GM12892 (cell line): ENCODE measurements at regions not wholly inside any gene's neighbourhood (a gene's known extent, or its start where the extent isn't known, plus 50 kb on each side); places are given as distances from the start of the nearest gene placed in this dataset.

Experiments
- DNase-seq: peaks from one replicate; pipeline ENCODE4 v3.0.0; 2011; ENCODE audit not compliant: insufficient read length
- FAIRE-seq: peaks from 2 replicates; lab custom pipeline; 2011; peaks lifted over from hg19 to GRCh38; lab: Jason Lieb, UNC
- POLR2A ChIP-seq: IDR thresholded peaks from 2 replicates; pipeline ENCODE4 v1.6.1; 2011; ENCODE audit warnings: low read depth, low read length, control low read depth
- POLR2AphosphoS5 ChIP-seq: IDR thresholded peaks from 2 replicates; pipeline ENCODE4 v1.6.1; 2011; ENCODE audit warnings: low read depth, low read length, control low read depth
- TAF1 ChIP-seq: IDR thresholded peaks from 2 replicates; pipeline ENCODE4 v1.6.1; 2011; ENCODE audit warnings: low read depth, mild to moderate bottlenecking, control low read depth, low read length, borderline replicate concordance

DNA sequence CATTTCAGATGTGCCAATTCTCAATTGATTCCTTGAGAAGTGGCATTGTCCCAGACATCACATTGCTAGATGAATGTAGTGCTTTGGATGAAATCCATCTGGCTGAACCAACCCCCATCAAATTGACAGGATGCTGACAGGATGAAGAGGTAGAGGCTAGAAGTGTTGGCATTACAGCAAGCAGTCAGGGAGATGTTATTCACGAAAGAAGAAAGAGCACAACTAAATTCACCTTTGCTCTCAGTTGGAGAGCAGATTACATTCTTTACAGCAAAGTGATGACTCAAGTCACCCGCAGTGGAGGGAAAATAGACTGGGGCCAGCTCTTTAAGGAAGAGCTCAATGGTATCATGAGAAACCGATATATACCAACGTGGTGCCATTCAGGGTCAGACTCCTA lies 259.6 kb downstream of the C4orf33 start:
- no peak for DNase-seq
- no peak for TF ChIP-seq POLR2AphosphoS5
- no peak for TF ChIP-seq TAF1
- TF ChIP-seq POLR2A, result no peak
- FAIRE-seq, result no peak

DNA sequence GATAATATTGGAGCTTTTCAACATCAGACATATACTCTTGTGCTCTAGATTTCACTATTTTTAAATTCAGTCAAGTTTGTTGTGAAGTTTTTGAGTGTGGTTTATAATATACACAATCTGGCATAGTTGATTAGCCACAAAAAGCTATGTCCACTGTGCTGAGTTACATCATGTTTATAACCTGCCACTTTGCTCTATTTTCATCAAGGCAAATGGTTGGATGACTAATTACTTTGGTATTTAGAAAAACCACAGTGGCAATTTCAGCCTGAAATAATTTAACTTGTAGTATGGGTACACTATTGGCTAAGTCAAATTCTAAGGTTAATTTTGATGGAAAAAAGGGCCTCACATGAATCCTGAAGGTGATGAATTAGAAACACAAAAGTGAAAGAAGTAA lies 262.6 kb downstream of the C4orf33 start:
- DNase-seq (no peak), FAIRE-seq (no peak)
- no peak for TF ChIP-seq POLR2AphosphoS5
- TF ChIP-seq TAF1, result no peak
- TF ChIP-seq POLR2A, result no peak

DNA sequence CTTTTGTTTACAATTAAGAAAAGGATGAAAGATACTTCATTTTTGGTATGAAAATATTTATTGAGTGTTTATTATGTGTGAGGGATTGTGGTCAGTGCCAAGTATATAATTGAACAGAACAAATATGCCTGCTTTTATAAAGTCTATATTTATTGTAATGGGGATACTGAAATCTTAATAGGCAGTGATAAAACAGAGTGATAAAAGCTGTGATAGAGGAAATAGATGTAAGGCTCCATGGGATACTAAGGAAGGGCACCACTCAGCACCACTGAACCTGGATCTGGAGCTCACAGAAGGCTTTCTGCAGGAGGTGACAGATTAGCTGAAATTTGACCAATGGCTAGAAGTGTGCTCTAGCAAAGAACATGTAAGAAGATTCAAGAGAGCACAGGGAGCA lies 263.5 kb downstream of the C4orf33 start:
- DNase-seq, result no peak
- no peak for FAIRE-seq
- TF ChIP-seq POLR2A (no peak), TAF1 (no peak), POLR2AphosphoS5 (no peak)

DNA sequence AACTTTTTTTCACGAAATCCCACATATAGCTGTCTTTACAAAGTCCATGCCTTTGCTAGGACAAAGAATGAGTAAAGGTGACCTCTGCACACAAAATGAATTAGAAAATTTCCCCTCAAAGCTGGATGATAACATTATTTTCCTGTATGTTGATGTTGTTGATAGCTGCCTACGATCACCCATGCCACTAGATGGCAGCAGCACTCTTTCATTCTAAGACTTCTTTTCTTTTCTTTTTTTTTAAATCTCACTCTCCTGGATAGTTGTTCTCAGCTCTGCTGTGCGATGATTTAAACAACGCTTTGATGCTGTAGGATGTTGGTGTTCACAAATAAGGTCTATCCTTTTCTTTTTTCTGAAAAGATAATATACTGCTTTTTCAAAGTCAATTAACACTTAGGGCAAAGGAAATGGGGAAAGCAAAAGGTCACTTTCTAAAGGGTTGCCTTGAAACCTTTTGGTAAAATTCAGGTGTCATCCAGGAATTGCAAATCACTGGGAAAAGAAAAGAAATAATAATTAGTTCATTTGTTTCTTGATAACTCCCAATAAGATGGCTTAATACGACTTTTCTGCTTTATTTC lies 266.8 kb downstream of the C4orf33 start:
- TF ChIP-seq POLR2AphosphoS5 (no peak), TAF1 (no peak), POLR2A (no peak)
- DNase-seq, result peak; percentile 17
- FAIRE-seq, result peak; percentile 87

DNA sequence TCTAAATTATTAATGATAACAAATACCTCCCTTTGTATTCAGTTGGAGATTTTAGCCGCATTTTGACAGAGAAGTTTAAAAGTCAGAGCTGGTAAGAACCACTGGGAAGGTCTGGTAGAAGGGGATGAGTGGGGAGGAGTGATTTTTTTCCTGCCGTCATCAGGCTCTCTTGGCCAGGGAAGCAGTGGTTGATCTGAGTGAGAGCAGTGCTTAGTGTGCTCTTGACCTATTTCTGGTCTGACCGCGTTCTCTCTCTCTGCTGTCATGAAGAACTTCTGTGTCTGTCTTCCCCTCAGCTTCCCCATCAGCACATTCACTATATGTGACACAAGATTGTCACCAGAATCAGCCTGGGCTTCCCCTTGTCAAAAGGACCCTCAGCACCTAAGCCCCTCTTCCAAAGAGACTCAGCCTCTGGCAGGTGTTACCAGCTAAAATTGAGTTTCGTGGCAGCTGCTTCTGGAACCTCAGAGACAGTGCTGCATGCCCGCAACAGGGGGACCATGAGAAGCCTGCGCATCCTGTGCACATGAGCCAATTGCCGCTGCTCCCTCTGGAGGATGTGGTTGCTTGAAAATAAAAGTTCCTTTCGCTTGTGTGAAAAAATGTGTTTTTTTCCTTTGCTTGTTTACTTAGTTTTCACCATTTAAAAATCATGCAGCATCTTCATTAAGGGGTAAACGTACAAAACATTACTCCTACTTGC lies 268.9 kb downstream of the C4orf33 start:
- TF ChIP-seq POLR2AphosphoS5, result no peak
- no peak for TF ChIP-seq POLR2A
- TF ChIP-seq TAF1, result no peak
- FAIRE-seq (no peak), DNase-seq (no peak)

DNA sequence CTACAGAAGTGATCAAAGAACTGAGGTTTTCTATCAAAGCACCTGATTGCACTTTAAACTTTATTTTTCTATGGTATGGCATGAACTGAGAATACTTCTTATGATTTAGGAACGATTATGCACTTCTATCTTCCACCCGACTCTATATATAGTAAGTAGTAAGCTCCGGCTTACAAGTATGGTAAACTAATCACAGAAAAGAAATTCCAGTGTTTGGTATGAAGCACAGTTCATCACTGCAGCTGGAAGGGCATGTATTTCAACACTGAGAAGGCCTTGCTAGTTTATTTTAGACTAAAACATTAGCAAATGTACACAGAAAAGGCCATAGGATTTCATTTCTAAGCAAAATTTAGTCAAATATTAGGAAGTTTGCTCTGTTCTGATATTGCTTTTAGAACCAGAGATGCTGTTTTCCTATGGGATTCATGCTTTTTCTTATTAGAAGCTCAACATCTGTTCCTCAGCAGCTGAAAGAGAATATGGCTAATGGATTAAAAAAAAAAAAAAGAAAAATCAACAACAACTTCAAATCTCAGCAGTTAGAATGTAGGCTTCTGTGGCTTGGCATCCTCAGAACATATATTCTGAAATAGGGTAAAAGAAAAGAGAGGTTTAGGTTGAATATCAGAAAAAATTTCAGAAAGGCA lies 273.5 kb downstream of the C4orf33 start:
- DNase-seq, result no peak
- no peak for FAIRE-seq
- no peak for TF ChIP-seq POLR2AphosphoS5
- TF ChIP-seq TAF1, result no peak
- no peak for TF ChIP-seq POLR2A

DNA sequence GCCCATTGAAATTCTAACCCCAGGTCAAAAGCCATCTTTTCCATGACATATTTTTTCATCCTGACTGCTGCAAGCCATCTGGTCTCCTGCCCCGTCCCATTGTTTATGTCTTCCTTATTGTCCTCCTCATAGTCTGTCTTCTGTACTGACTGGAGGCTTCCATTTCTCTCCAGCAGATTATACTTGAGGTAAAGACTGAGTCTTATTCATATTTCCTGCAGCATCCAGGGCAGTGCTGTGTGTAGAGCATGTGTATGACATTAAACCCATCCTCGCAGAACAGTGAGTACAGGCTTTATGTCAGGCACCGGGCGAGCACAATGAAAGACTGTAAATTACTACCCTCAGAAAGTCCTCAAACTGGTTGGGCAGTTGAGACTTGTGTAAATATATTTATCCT lies 275.1 kb downstream of the C4orf33 start:
- no peak for DNase-seq
- FAIRE-seq, result no peak
- TF ChIP-seq POLR2AphosphoS5, result no peak
- TF ChIP-seq POLR2A, result no peak
- TF ChIP-seq TAF1, result no peak

DNA sequence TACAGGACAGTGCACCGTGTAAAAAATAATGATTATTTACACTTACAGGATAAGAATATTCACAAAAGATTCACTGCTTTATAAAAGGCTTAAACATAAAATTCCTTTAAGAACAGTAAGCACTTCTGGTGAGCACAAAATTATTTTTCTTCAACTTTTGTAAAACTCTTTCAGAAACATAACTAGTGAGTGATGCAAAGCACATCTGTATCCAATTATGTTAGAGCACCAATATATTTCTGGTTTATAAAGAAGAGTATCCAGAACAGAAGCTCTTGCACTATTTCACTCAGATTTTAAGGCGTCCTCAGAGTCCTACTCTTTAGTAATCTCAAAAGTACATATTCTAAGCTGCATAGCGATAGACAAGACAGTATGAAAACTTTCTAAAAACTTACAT lies 276.0 kb downstream of the C4orf33 start:
- DNase-seq (no peak), FAIRE-seq (no peak)
- TF ChIP-seq POLR2AphosphoS5 (no peak), POLR2A (no peak)

DNA sequence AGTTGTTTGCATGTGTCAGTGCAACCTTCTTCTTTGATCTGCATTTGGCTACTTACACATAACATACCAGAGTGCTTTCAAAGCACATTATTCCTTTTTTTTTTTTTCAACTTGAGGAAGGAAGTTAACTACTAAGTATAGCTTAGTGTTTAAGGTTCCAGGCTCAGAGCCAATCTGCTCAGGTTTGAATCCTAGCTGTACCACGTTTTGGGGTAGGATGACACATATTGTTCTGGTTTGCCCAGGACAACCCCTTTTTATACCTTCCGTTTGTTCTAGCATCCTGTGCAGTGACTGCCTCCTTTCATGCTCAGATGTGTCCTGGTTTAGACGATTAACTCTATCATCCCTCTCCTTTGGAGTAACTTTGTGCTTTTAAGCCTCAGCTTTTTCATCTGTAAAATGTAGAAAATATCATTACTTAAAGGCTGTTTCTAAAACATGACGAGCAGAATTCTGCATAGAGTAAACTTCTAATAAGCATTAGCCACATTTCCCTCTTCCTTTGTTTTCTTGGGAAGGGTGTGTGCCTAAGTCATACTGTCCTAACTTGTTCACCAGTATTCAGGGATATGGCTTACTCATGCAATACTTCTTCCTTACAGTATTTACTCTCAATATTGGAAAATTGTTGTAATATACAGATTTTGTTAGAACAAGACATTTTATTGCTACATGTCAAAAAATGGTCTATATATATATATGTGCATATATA lies 281.3 kb downstream of the C4orf33 start:
- DNase-seq (no peak), FAIRE-seq (no peak)
- TF ChIP-seq POLR2A, result no peak
- TF ChIP-seq TAF1, result no peak
- no peak for TF ChIP-seq POLR2AphosphoS5

DNA sequence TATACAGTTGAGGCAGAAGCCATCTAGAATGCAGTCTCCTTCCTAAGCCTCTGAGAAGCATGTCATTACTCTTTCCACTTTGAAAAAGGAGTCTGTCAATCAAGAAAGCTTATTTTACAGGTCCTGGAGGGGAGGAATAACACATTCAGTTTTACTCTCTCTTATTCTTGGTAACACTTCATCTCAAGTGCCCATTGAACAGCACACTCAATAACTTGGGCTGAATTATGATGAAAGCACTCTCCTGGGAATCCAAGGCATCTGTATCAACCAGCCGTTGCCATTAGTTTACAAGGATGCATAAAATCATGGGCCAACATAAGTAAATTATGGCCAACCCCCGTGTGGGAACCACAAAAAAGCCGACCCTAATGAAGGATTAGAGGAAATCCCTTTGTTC lies 282.4 kb downstream of the C4orf33 start:
- FAIRE-seq, result no peak
- DNase-seq, result no peak
- no peak for TF ChIP-seq POLR2AphosphoS5
- no peak for TF ChIP-seq TAF1
- TF ChIP-seq POLR2A, result no peak

DNA sequence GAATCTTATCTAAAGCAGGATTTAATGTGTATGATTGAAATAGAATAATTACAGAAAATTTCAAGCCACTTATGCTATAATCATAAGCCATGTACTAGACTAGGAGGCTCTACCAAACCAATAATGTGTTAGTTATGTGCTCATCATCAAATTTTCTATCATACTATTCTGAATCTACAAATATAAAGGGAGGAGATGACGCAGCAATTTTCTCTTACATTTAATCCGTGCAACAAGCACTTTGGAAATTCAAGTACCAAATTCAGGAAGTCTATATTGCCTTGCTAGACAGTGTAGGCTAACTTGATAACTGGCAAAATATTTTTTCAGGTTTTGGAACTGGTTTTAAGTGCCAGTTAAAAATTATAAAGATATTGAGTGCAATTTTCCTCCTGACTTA lies 283.5 kb downstream of the C4orf33 start:
- DNase-seq (no peak), FAIRE-seq (no peak)
- TF ChIP-seq TAF1 (no peak), POLR2AphosphoS5 (no peak), POLR2A (no peak)

DNA sequence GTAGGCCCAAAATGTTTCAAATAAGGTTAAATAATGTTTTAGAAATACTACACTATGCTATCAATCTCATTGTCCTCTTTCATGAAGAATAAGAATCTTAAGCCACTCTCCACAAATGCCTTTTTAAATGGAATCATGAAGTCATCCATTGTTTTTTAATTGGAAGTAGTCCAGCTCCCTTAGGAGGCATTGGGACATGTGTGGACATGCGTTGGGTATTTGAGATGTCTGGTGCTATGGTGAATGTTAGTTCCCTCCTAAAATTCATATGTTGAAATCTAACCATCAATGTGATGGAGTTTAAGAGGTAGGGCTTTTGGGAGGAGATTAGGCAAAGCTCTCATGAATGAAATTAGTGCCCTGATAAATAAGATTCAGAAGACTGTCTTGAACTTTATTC lies 289.0 kb downstream of the C4orf33 start:
- no peak for FAIRE-seq
- TF ChIP-seq TAF1 (no peak), POLR2AphosphoS5 (no peak), POLR2A (no peak)
- no peak for DNase-seq
